ENCODE measurements at regions not wholly inside any gene's neighbourhood (a gene's known extent, or its start where the extent isn't known, plus 50 kb on each side); places are given as distances from the start of the nearest gene placed in this dataset.
"Not testable (repeated sequence)": the region's sequence is repeated elsewhere in the genome, so short reads cannot be mapped to it uniquely, and the experiment has no call there.

DNA sequence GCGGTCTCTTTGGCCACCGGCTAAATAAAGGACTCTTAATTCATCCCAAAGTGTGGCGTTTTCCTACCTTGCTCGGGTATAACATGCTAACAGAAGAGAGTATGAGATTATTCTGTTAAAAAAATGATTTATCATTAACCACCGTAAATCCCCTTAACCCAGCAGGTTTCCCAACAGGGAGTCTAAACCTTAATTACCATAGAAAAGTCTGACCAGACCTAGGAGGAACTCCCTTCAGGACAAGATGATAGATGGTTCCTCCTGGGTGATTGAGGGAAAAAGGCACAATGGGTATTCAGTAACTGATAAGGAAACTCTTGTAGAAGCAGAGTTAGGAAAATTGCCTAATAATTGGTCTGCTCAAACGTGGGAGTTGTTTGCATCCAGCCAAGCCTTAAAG is 193.7 kb downstream of the ZNF737 start:
- no peak overlapping the region for H3K4me3 ChIP-seq
- H3K9me3 ChIP-seq: no peaks in the 10 kb centered on the region
- H3K27me3 ChIP-seq: no peaks in the 10 kb centered on the region
- H3K4me1 ChIP-seq: no peaks in the 10 kb centered on the region
- no peak overlapping the region for H3K27ac ChIP-seq
- intact Hi-C loops (cut with DNase I): no loop called here
- H3K36me3 ChIP-seq: no peaks in the 10 kb centered on the region
- DNase-seq (ENCODE audit: extremely low spot score in 2 of 2): no peak
- TF ChIP-seq POLR2A (IDR thresholded peaks at IDR 0.05) (no peak), POLR2AphosphoS5 (IDR thresholded peaks at IDR 0.05; ENCODE audit: insufficient read depth in 1 of 2, low read depth in 1 of 2) (no peak)
- TF ChIP-seq, protein P1, sequence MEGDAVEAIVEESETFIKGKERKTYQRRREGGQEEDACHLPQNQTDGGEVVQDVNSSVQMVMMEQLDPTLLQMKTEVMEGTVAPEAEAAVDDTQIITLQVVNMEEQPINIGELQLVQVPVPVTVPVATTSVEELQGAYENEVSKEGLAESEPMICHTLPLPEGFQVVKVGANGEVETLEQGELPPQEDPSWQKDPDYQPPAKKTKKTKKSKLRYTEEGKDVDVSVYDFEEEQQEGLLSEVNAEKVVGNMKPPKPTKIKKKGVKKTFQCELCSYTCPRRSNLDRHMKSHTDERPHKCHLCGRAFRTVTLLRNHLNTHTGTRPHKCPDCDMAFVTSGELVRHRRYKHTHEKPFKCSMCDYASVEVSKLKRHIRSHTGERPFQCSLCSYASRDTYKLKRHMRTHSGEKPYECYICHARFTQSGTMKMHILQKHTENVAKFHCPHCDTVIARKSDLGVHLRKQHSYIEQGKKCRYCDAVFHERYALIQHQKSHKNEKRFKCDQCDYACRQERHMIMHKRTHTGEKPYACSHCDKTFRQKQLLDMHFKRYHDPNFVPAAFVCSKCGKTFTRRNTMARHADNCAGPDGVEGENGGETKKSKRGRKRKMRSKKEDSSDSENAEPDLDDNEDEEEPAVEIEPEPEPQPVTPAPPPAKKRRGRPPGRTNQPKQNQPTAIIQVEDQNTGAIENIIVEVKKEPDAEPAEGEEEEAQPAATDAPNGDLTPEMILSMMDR (IDR thresholded peaks at IDR 0.05): no peak

DNA sequence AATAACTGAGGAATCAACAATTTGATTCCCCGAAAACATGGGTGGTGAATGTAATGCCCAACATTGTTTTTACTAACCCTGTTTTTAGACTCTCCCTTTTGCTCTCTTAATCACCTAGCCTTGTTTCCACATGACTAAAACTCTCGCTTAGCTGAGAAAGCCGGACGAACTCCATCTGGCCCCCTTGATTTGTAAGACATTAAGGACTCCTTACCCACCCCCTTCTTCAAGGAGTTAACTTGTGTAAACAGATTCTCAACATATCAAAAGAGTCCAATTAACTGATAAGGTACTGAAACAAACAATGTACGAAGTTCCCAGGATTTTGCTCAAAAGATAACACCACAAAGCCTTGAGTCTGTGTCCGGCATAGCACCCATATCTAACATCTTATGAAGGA is 194.3 kb downstream of the ZNF737 start:
- H3K36me3 ChIP-seq; H3K4me3 ChIP-seq; H3K27me3 ChIP-seq; DNase-seq (ENCODE audit: extremely low spot score in 2 of 2); H3K9me3 ChIP-seq; intact Hi-C loops (cut with DNase I); H3K4me1 ChIP-seq; H3K27ac ChIP-seq: not testable (repeated sequence)

DNA sequence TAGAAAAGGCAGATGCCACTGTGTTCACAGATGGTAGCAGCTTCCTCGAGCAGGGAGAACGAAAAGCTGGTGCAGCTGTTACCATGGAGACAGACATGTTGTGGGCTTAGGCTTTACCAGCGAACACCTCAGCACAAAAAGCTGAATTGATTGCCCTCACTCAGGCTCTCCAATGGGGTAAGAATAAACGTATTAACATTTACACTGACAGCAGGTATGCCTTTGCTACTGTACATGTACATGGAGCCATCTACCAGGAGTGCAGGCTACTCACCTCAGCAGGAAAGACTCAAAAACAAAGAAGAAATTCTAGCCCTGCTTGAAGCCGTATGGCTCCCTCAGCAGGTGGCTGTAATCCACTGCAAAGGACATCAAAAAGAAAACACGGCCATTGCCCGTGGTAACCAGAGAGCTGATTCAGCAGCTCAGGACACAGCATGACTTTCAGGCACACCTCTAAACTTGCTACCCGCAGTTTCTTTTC is 197.7 kb downstream of the ZNF737 start:
- no peaks in the 10 kb centered on the region for H3K9me3 ChIP-seq
- no peak overlapping the region for H3K27ac ChIP-seq
- no peaks in the 10 kb centered on the region for H3K27me3 ChIP-seq
- H3K4me3 ChIP-seq: no peak overlapping the region
- TF ChIP-seq POLR2A (IDR thresholded peaks at IDR 0.05) (no peak), POLR2AphosphoS5 (IDR thresholded peaks at IDR 0.05; ENCODE audit: insufficient read depth in 1 of 2, low read depth in 1 of 2) (no peak)
- TF ChIP-seq, protein P1 (IDR thresholded peaks at IDR 0.05): no peak
- no peaks in the 10 kb centered on the region for H3K36me3 ChIP-seq
- DNase-seq (ENCODE audit: extremely low spot score in 2 of 2): no peak
- intact Hi-C loops (cut with DNase I): no loop called here
- H3K4me1 ChIP-seq: no peaks in the 10 kb centered on the region

DNA sequence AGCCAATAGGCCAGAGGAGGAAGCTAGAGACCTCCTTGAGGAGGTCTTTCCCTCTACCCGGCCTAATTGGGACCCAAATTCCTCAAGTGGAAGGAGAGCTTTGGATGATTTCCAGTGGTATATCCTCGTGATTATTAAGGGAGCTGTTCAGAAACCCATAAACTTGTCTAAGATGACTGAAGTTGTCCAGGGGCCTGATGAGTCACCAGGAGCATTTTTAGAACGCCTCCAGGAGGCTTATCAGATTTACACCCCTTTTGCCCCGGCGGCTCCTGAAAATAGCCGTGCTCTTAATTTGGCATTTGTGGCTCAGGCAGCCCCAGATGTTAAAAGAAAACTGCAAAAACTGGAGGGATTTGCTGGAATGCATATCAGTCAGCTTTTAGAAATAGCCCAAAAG is 198.1 kb downstream of the ZNF486 start:
- H3K4me1 ChIP-seq: no peaks in the 10 kb centered on the region
- H3K27me3 ChIP-seq: no peaks in the 10 kb centered on the region
- no peaks in the 10 kb centered on the region for H3K9me3 ChIP-seq
- DNase-seq (ENCODE audit: extremely low spot score in 2 of 2): no peak
- H3K36me3 ChIP-seq: no peaks in the 10 kb centered on the region
- no peak overlapping the region for H3K27ac ChIP-seq
- no peak overlapping the region for H3K4me3 ChIP-seq
- TF ChIP-seq POLR2AphosphoS5 (IDR thresholded peaks at IDR 0.05; ENCODE audit: insufficient read depth in 1 of 2, low read depth in 1 of 2): no peak
- TF ChIP-seq, protein P1 (IDR thresholded peaks at IDR 0.05): no peak
- no peak for TF ChIP-seq POLR2A (IDR thresholded peaks at IDR 0.05)
- intact Hi-C loops (cut with DNase I): no loop called here

DNA sequence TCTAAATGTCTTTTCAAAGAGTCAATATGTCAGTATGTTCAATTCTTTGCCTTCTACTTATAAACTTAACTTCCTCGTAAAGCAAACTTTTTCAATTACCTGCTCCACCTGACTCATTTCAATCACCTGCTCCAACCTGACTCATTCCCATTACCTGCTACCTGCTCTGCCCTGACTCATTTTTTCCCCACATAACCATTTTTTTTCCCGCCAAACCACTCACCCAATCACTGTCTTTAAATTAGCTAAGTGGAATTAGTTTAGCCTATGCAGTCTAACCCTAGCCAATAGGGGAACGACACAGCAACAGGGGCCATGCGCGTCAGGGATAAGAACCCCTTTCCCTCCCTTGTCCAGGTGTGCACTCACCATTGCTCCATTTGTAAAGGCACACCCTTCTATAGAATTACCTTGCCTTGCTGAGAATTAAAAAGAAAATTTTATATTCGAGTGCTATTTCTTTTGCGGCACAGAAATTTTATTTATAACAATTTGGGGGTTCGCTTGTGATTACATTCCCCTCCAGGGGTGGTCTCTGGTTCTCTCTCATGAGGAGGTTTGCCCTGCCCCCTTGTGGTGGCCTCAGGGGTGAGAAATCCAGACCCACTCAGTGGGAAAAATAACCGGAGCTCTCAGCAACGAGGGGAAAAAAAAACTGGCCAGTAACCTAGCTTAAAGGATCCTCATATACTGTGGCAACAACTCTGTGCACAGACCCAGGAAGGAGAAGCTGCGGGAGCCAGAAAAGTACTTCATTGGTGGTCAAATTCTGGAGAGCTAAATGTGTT is 193.1 kb downstream of the ZNF486 start:
- no peak for DNase-seq (ENCODE audit: extremely low spot score in 2 of 2)
- Histone ChIP-seq H3K4me1 (no peaks in the 10 kb centered on the region), H3K27ac (no peak overlapping the region), H3K27me3 (no peaks in the 10 kb centered on the region), H3K36me3 (no peaks in the 10 kb centered on the region), H3K9me3 (no peaks in the 10 kb centered on the region), H3K4me3 (no peak overlapping the region)
- TF ChIP-seq, protein P1 (IDR thresholded peaks at IDR 0.05): no peak
- TF ChIP-seq POLR2A (IDR thresholded peaks at IDR 0.05) (no peak), POLR2AphosphoS5 (IDR thresholded peaks at IDR 0.05; ENCODE audit: insufficient read depth in 1 of 2, low read depth in 1 of 2) (no peak)
- intact Hi-C loops (cut with DNase I): no loop called here

DNA sequence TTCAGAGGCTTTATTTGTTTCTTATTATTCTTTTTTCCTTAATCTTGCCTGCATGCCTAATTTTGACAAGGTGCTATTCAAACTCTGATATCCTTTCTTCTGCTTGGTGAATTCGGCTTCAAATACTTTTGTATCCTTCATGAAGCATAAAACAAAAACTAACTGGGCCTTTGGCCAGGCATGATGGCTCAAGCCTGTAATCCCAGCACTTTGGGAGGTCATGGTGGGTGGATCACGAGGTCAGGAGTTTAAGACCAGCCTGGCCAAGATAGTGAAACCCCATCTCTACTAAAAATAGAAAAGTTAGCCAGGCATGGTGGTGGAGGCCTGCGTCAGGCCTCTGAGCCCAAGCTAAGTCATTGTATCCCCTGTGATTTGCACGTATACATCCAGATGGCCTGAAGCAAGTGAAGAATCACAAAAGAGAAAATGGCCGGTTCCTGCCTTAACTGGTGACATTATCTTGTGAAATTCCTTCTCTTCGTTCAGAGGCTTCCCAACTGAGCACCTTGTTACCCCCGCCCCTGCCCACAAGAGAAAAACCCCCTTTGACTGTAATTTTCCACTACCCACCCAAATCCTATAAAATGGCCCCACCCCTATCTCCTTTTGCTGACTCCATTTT is 191.9 kb downstream of the ZNF486 start:
- H3K27me3 ChIP-seq; H3K4me3 ChIP-seq; intact Hi-C loops (cut with DNase I); H3K9me3 ChIP-seq; H3K27ac ChIP-seq; H3K4me1 ChIP-seq; DNase-seq (ENCODE audit: extremely low spot score in 2 of 2); H3K36me3 ChIP-seq: not testable (repeated sequence)
